HEK293 (cell line): ENCODE measurements at regions not wholly inside any gene's neighbourhood (a gene's known extent, or its start where the extent isn't known, plus 50 kb on each side); places are given as distances from the start of the nearest gene placed in this dataset.

Source experiments
- CTCF ChIA-PET: fragments of 350-600 bp; formaldehyde crosslinking; extraction: SDS; loops from one replicate; lab custom pipeline; 2021; ENCODE audit warnings: antibody characterized with exemption; lab: Yijun Ruan, JAX
- POLR2A ChIA-PET: fragments of 300-600 bp; formaldehyde crosslinking; extraction: SDS; loops from one replicate; lab custom pipeline; 2020; ENCODE audit warnings: antibody characterized with exemption, inconsistent platforms; lab: Yijun Ruan, JAX
- H3K27ac ChIP-seq: fragments of 200-500 bp; sonication (Bioruptor generic); 2 replicates; pipeline ENCODE4 v1.5.1; 2014; ENCODE audit warnings: low read depth, low read length, control low read depth, inconsistent platforms; ENCODE audit errors: extremely low read depth
- H3K36me3 ChIP-seq, 2 experiments: fragments of 200-500 bp in 1 of 2; sonication (Bioruptor generic) in 1 of 2; 1 replicate in 1 of 2; 2 replicates in 1 of 2; pipeline ENCODE4 v1.5.1; 2014 to 2017; ENCODE audit warnings: inconsistent platforms in 2 of 2, low read length in 2 of 2; ENCODE audit not compliant: control insufficient read depth in 2 of 2, insufficient read depth in 1 of 2
- H3K4me1 ChIP-seq: fragments of 200-500 bp; sonication (Bioruptor generic); 2 replicates; pipeline ENCODE4 v1.5.1; 2014; ENCODE audit warnings: mild to moderate bottlenecking, low read length, inconsistent platforms; ENCODE audit not compliant: control insufficient read depth, insufficient read depth
- H3K4me3 ChIP-seq: 2 replicates; pipeline ENCODE4 v1.5.1; 2011; ENCODE audit warnings: low read depth, mild to moderate bottlenecking, control low read depth, low read length, moderate library complexity
- H3K9me3 ChIP-seq: fragments of 200-500 bp; sonication (Bioruptor generic); 2 replicates; pipeline ENCODE4 v1.5.1; 2014; ENCODE audit warnings: low read depth, low read length, inconsistent platforms; ENCODE audit not compliant: control insufficient read depth, insufficient read depth
- GLIS2 ChIP-seq: fragments of 450-650 bp; formaldehyde crosslinking; IDR thresholded peaks from 2 replicates; pipeline ENCODE4 v1.5.1; 2016; ENCODE audit warnings: missing biosample characterization, missing genetic modification characterization
- KLF17 ChIP-seq: fragments of 450-650 bp; formaldehyde crosslinking; IDR thresholded peaks from 2 replicates; pipeline ENCODE4 v1.5.1; 2016; ENCODE audit warnings: missing biosample characterization, missing genetic modification characterization
- OVOL3 ChIP-seq: fragments of 450-650 bp; formaldehyde crosslinking; IDR thresholded peaks from 2 replicates; pipeline ENCODE4 v1.5.1; 2016; ENCODE audit warnings: missing biosample characterization, missing genetic modification characterization
- SP3 ChIP-seq: fragments of 450-650 bp; formaldehyde crosslinking; IDR thresholded peaks from 2 replicates; pipeline ENCODE4 v1.5.1; 2016; ENCODE audit warnings: missing biosample characterization, missing genetic modification characterization
- ZBTB1 ChIP-seq: fragments of 450-650 bp; formaldehyde crosslinking; IDR thresholded peaks from 2 replicates; pipeline ENCODE4 v1.5.1; 2016; ENCODE audit warnings: missing biosample characterization, missing genetic modification characterization
- ZBTB11 ChIP-seq: fragments of 450-650 bp; formaldehyde crosslinking; conservative IDR thresholded peaks from 2 replicates; pipeline ENCODE4 v1.5.1; 2016; ENCODE audit warnings: low read depth, missing biosample characterization, missing genetic modification characterization
- ZEB2 ChIP-seq: fragments of 450-650 bp; formaldehyde crosslinking; IDR thresholded peaks from 2 replicates; pipeline ENCODE4 v1.5.1; 2016; ENCODE audit warnings: missing biosample characterization, missing genetic modification characterization
- ZIC2 ChIP-seq: fragments of 450-650 bp; formaldehyde crosslinking; IDR thresholded peaks from 2 replicates; pipeline ENCODE4 v1.5.1; 2016; ENCODE audit warnings: missing biosample characterization, missing genetic modification characterization
- ZNF239 ChIP-seq: fragments of 450-650 bp; formaldehyde crosslinking; IDR thresholded peaks from 2 replicates; pipeline ENCODE4 v1.5.1; 2016; ENCODE audit warnings: missing biosample characterization, missing genetic modification characterization
- ZNF248 ChIP-seq: fragments of 450-650 bp; formaldehyde crosslinking; IDR thresholded peaks from 2 replicates; pipeline ENCODE4 v1.5.1; 2017; ENCODE audit warnings: missing biosample characterization, missing genetic modification characterization
- ZNF426 ChIP-seq: fragments of 450-650 bp; formaldehyde crosslinking; IDR thresholded peaks from 2 replicates; pipeline ENCODE4 v1.5.1; 2017; ENCODE audit warnings: missing biosample characterization, missing genetic modification characterization, mild to moderate bottlenecking, inconsistent platforms, moderate library complexity
- ZNF48 ChIP-seq: fragments of 450-650 bp; formaldehyde crosslinking; IDR thresholded peaks from 2 replicates; pipeline ENCODE4 v1.5.1; 2016; ENCODE audit warnings: missing biosample characterization, missing genetic modification characterization
- ZNF585B ChIP-seq: fragments of 450-650 bp; formaldehyde crosslinking; IDR thresholded peaks from 2 replicates; pipeline ENCODE4 v1.5.1; 2016; ENCODE audit warnings: missing biosample characterization, missing genetic modification characterization
- ZNF692 ChIP-seq: fragments of 450-650 bp; formaldehyde crosslinking; IDR thresholded peaks from 2 replicates; pipeline ENCODE4 v1.5.1; 2016; ENCODE audit warnings: missing biosample characterization, missing genetic modification characterization
- ZNF776 ChIP-seq: fragments of 450-650 bp; formaldehyde crosslinking; IDR thresholded peaks from 2 replicates; pipeline ENCODE4 v1.5.0; 2017; ENCODE audit warnings: missing biosample characterization, missing genetic modification characterization, borderline replicate concordance
- ZSCAN16 ChIP-seq: fragments of 450-650 bp; formaldehyde crosslinking; IDR thresholded peaks from 2 replicates; pipeline ENCODE4 v1.5.1; 2016; ENCODE audit warnings: missing biosample characterization, missing genetic modification characterization
- ZSCAN5A ChIP-seq: fragments of 450-650 bp; formaldehyde crosslinking; IDR thresholded peaks from 2 replicates; pipeline ENCODE4 v1.5.1; 2016; ENCODE audit warnings: missing biosample characterization, missing genetic modification characterization
- ZXDB ChIP-seq: fragments of 450-650 bp; formaldehyde crosslinking; IDR thresholded peaks from 2 replicates; pipeline ENCODE4 v1.5.1; 2016; ENCODE audit warnings: missing biosample characterization, missing genetic modification characterization
- TF ChIP-seq, protein P1 (sequence below): fragments of 450-650 bp; formaldehyde crosslinking; IDR thresholded peaks from 2 replicates; pipeline ENCODE4 v1.5.1; 2017; ENCODE audit warnings: missing biosample characterization, missing genetic modification characterization

DNA sequence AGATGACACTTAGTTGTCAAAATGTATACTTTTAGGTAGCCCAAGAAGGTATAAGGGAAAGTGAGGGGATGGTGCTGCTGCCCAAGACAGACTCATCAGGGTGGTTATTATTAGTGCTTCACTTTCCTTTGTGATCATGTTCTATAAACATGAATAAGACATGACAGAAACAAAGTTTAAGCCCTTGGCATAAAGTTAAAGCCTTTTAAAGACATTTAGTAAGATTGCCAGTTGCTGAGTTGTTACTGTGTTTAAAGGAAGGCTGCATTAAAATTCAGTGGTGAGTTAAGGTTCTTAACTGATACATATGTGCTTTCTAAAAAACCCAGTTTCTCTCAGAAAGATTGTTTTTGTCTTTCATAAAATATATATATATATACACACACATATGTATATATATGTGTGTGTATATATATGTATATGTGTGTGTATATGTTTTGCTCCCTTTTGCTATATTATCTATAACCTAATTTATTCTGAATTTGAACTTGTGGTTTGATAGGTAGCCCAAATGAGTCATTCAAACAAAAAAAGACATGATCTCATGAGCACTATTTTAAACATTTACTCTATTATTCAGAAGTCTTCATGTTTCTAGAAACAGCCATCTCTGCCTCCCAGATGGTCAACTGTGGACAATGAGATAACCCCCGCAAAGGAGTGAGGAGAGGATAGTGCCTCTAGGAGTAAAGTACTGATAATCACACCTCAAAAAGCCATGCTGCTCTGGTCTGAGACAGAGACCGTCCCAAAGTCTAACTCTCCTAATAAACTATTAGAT is 98.1 kb upstream of the OTUD4 start (continued):
- TF ChIP-seq ZNF692 (tag by site-specific recombination) (no peak), ZSCAN5A (no peak)
- TF ChIP-seq, all 188 proteins: peak for 0

GRCh38 chr4:145277011-145277410 is 96.6 kb upstream of the OTUD4 start:
- no peaks in the 10 kb centered on the region for H3K36me3 ChIP-seq
- H3K27ac ChIP-seq = no peak overlapping the region
- no peaks in the 10 kb centered on the region for H3K9me3 ChIP-seq
- TF ChIP-seq SP3 (tag by site-specific recombination) = no peak
- no peak for TF ChIP-seq OVOL3
- TF ChIP-seq ZSCAN16 (tag by site-specific recombination) = no peak
- TF ChIP-seq ZNF776 (tag by site-specific recombination) = no peak
- TF ChIP-seq ZNF426 (tag by site-specific recombination) = no peak
- no peak for TF ChIP-seq ZIC2 (tag by site-specific recombination)
- TF ChIP-seq ZNF239 = no peak
- no peak for TF ChIP-seq ZBTB1 (tag by site-specific recombination)
- TF ChIP-seq, protein P1, sequence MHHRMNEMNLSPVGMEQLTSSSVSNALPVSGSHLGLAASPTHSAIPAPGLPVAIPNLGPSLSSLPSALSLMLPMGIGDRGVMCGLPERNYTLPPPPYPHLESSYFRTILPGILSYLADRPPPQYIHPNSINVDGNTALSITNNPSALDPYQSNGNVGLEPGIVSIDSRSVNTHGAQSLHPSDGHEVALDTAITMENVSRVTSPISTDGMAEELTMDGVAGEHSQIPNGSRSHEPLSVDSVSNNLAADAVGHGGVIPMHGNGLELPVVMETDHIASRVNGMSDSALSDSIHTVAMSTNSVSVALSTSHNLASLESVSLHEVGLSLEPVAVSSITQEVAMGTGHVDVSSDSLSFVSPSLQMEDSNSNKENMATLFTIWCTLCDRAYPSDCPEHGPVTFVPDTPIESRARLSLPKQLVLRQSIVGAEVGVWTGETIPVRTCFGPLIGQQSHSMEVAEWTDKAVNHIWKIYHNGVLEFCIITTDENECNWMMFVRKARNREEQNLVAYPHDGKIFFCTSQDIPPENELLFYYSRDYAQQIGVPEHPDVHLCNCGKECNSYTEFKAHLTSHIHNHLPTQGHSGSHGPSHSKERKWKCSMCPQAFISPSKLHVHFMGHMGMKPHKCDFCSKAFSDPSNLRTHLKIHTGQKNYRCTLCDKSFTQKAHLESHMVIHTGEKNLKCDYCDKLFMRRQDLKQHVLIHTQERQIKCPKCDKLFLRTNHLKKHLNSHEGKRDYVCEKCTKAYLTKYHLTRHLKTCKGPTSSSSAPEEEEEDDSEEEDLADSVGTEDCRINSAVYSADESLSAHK (tag by site-specific recombination) = no peak
- no peak for TF ChIP-seq ZNF48
- TF ChIP-seq ZXDB (tag by site-specific recombination) = no peak
- TF ChIP-seq ZEB2 (tag by site-specific recombination) = no peak
- no peak for TF ChIP-seq GLIS2 (tag by site-specific recombination)
- no peak for TF ChIP-seq KLF17 (tag by site-specific recombination)
- no peak for TF ChIP-seq ZBTB11 (tag by site-specific recombination)
- TF ChIP-seq ZNF248 (tag by site-specific recombination) = no peak
- TF ChIP-seq ZNF585B (tag by site-specific recombination) = no peak
- no peaks in the 10 kb centered on the region for H3K4me1 ChIP-seq
- no peak overlapping the region for H3K4me3 ChIP-seq
- CTCF ChIA-PET = interaction anchor here (0.6 kb wide), 2 partner anchors 277 to 864 kb away, joined by 3 to 4 read pairs; no protein-coding TSS in a partner anchor
- POLR2A ChIA-PET = no interaction called here
